UCSD-AML1 (cell line): ENCODE measurements at regions not wholly inside any gene's neighbourhood (a gene's known extent, or its start where the extent isn't known, plus 50 kb on each side); places are given as distances from the start of the nearest gene placed in this dataset.

Experiments used
- DNase-seq: peaks from one replicate; lab custom pipeline; 2025; ENCODE audit not compliant: unreplicated experiment; lab: John Stamatoyannopoulos, UW

DNA sequence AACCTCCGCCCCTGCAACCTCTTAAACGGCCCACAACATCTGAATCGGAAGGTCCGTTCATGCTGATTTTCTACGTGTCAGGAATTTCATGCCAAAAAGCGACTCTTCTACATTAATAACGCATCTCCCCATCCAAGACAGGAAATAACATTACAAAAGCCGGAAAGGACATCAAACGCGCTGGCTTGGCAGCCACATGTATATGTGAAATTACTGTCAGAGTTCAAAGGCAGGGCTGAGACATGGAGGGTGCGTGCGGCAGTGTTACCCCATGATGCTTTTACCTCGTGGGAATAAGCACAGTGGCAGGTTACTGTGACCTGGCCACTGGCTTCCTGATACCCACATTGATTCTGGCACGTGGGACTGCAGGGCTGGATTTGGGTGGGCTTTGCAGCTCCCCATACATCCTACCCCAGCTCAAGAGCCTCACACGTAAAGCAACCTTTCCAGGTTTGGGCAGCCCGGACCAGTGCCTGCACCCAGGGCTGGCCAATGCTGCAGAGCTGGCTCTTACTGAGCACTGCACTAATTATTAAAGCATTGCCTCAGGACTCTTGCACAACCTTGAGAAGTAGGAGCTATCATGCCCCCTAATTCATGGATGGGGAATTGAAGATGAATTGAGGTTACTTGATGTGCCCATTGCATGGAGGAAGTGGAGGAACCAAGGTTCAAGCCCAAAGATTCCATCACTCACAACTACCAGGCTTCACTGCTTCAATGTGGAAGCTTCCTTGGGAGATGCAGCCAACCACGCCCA, 120.6 kb upstream of the FOXF1 start:
- no peak for DNase-seq

DNA sequence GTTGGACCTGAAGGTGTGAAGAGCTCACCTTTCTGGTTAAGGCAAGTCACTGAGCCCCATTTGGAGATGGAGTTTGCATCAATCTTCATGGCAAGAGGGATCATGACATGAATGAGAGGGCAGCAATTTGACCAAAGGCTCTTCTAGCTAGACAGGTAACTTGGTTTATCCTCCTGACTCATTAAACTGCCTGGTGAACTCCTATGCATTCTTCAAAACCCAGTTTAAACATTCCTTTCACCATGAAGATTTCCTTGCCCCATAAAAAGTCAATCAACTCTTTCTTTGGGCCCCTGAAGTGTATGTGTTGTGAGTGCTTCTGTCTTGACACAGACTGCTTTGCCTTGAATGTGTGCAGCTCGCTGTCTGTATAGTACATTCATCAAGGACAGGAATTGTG, 120.0 kb upstream of the FOXF1 start:
- no peak for DNase-seq

DNA sequence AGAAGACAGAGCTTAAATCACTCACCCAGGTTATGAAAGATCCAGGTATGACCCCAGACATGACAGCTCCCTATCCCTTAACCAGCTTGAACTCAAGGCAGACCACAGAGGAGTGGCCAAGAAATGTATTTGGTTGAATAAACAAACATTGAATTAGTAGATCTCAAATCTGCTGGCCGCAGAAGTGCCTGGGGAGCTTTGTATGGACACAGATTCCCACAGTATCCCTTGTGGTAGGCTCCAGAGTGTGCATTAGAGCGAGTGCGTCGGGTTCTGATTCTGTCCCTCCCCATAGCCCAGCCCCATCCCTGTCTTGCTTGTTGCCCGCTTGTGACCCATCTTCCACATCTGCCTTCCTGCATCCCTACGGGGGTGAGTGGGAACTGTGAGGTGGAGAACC, 118.8 kb upstream of the FOXF1 start:
- no peak for DNase-seq

DNA sequence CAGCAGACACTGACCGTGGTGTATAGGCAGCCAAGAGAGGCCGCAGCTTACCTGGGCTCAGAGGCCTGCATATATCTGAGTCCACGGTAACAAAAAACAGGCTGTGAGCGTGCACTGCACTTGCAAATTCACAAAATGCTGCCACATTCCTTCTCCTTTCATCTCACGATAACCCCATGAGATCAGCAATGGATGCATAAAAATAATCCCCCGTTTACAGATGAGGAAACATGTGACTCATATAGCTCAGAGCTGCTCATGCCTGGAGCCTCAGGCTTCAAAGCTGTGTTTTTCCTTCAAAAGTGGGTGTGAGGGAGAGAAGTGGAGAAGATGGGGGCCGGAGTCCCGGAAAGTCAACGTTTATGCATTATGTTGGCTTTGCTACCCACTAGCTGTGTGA, 118.3 kb upstream of the FOXF1 start:
- no peak for DNase-seq

DNA sequence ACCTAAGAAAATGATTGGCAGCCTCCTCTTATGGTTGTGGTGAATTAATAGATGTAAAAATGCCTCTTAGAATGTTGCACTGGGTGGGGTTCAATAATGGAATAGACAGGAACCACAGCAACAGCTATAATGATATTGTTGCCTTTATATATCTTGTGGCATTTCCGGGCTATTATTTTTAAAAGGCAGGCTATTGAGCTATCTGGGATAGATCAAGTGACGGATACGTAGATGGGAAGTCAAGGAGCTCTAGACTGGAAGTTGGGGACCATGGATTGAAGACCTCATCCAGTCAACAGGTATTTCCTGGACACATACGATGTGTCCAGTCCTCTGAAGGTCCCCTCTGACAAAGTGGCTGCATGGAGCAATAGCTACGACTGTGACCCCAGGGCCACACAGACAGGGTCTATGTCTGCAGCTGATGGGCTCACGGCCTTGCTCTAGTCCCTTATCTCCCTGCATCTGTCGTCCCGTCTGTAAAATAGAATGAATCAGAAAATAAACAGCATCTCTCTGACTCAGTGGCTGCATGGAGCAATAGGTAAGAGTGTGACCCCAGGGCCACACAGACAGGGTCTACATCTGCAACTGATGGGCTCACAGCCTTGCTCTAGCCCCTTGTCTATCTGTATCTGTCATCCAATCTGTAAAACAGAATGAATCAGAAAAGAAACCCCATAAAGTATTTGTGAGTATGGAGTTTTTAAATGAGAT, 117.7 kb upstream of the FOXF1 start:
- no peak for DNase-seq

DNA sequence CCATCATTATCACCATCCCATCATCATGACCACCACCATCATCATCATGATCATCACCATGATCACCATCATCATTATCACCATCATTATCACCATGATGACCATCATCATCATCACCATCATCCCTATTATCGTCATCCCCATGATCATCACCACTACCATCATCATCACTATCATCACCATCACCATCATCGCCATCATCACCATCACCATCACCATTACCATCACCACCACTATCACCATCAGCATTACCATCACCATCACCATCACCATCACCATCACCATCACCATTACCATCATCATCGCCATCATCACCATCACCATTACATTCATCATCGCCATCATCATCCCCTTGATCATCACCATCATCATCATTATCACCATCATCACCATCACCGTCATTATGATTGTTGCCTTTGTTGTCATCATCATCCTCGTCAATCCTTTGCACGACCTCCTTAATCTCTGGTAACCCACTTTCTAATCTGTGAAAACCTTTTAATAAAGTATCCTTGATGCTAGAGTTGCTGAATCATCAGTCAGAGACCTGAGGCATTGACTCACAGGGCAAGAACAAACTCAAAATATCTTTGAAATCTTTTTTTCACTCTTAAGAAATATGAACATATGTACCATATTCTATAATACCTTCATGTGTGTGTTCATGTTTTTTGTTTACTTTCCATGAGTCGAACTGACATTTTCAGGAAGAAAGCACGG, 116.3 kb upstream of the FOXF1 start:
- DNase-seq: no peak

DNA sequence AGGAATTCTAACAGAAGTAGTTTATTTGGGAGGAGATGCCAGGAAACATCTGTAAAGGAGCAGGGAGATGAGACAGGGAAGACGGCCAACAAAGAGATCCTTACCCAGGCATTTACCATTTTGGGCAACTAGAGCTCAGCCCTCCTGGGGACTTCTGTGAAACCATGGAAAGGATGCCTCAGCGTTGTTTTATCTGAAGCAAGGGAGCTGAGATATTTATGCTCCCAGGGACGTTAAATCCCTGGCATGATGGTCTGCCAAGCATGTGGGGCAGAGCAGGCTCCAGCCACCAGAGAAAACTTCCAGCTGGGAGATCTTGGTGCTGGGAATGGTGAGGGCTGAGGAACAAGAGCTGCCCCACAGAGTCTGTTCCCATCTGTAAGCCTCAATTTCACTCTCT, 114.8 kb upstream of the FOXF1 start:
- no peak for DNase-seq

DNA sequence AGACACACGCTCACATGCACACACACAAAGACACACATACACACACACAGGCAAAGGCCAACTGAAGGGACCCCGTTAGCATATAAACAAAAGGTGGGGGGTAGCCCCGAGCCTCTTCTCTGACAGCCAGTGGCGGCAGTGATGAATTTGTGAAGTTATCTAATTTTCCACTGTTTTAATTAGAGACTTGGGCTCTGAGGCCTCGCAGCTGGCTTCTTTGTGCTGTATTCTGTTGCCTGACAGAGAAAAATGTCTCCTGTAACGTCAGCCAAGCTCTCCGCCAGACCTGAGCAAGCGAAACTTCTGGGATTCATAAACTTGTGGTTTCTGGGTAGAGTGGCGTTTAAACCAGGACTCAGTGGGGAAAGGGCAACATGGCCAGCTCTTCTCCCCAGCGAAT, 113.9 kb upstream of the FOXF1 start:
- DNase-seq: no peak

DNA sequence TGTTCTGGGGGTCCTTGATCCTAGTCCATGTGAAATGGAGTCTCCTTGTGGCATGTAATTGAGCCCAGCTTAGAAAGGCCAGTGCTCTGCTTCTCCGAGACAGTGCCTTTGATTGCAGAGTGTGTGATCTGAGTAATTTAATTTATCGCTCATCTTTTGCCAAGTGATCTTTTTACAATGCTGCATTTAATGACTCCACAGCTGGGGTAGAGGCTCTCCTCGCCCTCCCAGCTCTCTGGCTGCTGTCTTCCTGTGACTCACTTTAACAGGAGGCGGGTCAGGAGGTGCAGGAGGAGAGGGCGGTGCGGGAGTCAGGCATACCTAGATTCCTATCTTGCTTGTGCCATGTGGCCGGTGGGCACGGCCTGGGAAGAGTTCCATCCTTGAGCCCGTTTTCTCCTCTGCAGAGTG, 113.4 kb upstream of the FOXF1 start:
- no peak for DNase-seq

DNA sequence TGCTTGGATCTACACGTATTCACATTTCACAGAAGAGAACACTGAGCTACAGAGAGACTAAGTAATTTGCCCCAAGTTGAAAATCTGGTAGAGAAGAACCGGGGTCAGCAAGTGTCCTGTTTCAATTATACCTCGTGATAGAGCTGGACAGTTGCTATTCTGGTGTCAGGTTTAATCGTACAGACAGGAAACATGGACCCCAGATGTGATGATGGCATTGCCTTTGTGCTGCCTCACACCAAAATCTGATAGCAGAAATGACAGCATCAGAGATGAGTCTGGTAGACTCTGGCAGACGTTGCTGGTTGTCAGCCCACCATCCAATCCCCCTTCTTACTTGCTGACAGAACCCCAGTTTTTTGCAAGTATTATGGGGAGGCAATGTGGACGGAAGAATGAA, 112.1 kb upstream of the FOXF1 start:
- DNase-seq: no peak

DNA sequence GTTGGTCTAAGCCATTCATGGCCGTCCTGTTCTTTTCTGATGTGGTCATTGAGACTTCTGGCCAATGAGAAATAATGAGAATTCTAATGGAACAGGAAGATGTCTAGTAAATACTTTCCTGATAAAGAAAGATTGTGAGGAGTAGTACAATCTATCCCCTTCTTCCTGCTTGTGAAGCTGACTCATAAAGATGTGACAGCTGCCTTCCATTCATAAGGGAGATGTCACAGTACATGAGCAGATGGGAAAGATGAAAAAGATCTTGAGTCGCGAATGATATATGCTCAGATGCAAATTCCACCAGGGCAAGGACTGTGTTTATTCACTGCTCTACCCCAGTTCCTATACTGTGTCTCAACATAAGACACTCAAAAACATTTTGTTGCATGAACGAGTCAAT, 111.7 kb upstream of the FOXF1 start:
- no peak for DNase-seq

DNA sequence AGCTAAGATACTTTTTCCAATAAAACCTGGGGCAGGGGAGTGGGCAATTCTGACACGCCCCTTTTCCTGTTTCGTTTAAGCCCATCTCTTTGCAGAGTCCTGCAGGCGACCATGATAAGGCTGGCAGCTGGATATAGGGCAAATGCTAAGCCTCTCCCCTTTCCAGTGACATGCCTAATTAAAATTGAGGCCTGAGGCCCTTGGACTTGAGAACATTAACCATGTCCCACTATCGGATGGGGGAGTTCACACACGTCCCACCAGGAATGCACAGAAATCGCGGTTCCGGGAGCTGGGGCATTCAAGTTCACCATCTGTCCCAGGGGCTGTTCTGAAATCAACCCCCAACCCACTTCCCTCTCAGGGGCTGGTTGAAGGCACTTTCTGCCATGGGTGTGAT, 109.2 kb upstream of the FOXF1 start:
- DNase-seq: no peak

DNA sequence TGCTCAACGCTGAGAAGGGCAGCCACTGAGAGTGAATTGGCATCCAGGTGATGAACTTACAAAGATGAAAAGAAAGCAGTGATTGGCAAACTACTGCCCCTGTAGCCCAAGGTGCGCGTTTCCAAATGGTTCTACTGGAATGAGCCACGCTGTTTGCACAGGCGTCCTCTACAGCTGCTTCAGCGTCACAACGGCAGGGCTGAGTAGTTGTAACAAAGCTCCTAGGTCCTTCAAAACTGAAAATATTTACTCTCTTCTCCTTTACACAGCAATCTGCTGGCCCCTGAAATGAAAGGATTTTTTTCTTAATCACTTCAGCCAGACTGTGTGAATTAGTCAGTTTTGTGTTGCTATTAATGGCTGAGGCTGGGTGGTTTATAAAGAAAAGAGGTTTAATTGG, 107.2 kb upstream of the FOXF1 start:
- DNase-seq: no peak

DNA sequence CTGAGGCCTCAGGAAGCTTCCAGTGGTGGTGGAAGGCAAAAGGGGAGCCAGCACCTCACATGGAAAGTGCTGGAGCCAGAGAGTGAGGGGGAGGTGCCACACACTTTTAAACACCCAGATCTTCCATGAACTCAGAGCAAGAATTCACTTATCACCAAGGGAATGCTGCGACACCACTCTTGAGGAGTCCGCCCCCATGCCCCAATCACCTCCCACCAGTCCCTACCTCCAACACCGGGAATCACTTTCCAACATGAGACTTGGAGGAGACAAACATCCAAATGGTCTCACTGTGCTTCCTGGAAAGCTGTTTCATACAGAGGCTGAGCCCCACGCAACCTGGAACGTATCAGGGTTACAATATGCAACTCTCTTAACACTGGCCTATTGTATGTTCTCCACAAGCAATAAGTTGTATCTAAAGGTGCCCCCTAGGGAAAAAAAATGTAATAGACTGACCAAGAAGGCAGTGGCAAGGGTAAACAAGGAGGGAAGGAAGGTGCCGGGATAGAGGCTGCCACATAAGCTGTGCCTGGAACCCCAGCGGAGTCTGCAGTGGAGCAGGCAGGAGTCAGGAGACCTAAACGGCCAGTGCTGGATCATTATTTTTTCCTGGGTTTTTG, 106.7 kb upstream of the FOXF1 start:
- DNase-seq: no peak

DNA sequence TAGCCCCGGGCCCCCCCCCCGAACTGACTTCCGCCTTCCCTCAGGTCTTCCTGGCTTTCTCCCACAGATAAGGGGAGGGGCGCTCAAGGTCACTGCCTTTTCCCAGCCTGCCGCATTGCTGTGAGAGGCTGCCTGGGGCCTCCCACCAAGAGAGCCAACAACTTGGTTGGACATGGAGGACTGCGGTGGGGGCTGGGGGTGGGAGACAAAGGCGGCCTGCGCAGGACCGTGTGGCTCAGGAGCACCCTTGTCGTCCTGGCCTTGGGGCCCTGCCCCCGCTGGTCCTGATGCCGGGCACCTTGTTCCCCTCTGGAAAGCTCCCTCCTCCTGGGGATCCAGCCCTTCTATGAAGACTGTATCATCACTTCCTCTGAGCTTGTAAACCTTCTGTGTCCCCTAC, 105.6 kb upstream of the FOXF1 start:
- no peak for DNase-seq

DNA sequence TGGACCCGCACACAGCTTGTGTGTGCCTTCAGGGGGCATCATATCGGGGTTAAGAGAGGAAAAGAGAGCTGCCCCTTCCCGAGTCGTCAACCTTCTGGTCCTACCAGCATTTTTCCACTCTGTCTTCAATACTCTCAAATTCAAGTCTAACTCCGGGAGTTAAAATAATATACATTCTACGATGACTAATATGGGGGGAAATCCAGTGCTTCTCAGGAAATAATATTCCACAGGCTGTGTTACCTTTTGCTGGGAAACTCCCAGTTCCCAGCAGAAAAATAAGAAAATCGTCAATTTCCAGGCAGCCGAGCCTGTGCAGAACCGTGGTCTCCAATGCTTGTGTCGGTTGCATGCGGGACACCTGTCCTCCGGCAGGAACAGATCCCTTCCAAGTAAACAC, 105.0 kb upstream of the FOXF1 start:
- DNase-seq: no peak

DNA sequence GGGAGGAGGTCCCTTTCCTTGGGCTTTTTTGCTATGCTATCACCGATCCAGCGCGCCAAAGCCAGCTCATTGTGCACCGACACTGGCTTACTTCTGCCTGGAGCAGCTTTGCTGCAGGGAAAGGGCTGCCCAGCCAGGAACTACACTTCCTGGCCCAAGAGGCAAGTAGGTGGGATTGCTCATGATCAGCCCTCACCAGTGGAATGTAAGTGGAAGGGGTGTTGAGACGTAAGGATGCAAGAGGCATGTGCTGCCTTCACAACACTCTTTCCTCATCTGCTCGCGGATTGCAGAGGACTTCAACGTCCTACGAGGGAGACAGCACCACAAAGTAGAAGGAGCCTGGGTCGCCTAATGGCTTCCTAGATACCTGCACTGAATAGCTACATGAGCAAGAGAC, 104.3 kb upstream of the FOXF1 start:
- DNase-seq: no peak

DNA sequence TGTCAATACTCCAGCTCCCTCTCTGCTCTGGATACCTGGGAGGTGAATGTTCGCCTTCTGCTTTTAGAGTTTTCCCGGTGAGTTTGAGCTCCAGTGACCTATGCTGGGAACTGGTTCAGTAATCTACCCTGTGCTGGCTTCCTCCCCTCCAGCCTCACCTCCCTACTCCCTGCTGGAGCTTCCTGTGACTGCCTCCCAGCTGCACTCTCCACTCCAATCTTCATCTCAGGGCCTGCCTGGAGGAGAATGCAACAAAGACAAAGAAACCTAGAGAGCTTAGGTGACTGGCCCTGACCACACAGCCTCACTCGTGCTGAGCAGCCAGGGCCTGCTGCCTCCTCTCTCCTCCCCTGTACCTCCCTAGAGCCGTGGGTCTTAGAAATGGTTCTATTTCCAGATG, 101.6 kb upstream of the FOXF1 start:
- DNase-seq: no peak

DNA sequence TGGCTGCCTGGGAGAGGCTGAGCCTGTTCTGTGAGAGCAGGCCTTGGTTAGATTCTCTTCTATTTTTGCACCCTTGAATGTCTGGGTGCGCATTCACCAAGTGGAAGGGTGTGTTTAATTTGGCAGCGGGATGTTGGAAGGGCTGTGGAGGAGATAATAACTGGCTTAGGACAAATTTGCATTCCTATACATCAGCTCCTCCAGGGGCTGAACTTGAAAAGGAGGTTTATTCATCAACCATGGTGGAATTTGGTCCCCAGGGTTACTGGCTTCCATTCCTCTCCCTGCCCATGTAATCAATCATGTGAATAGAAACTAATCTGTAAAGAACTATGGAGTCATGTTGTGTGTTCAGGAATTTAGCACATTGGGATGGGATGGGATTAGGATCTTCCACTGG, 100.2 kb upstream of the FOXF1 start:
- DNase-seq: no peak

DNA sequence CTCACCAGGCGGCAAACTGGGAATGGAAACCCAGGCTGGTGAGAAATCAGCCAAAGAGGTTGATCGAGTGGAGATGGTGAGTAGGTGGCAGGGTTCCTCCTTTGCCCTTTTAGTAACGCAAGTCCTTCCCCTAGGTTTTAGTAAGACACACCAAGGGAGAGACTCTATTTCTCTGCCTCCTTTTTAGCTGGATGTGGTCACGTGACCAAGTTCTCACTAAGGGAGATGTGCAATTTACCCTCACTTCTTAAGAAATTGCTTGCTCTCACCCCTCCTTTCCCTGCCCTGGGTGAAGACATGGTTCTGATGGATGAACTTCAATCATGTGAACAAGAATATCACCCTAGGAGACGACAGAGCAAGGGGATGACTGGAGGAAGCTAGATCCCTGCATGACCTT, 99.8 kb upstream of the FOXF1 start:
- DNase-seq: no peak

DNA sequence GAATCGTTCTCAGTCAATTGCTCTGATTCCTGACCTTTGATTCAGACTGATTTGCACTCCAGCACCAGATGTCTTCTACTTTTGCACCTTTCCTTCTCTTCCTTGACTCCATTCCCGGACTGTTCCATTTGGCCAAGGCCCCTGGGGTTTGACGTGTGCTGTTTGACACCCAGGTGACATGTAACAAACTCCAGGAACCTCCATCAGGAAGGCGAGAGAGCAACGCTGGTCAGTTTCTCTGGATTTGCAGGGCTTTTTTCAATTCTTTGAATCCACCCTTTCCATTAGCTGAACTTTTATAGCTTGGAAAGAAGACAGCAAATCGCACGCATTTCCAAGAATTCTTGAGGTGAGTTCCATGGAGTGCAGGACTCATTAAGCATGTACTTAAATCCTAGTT, 98.4 kb upstream of the FOXF1 start:
- DNase-seq: no peak
